Activated CD4-positive, alpha-beta T cell treated with anti-CD3 and anti-CD28 coated beads, Interleukin-2, amount 50 U/mL, for 24 hours (primary cell): ENCODE measurements at regions not wholly inside any gene's neighbourhood (a gene's known extent, or its start where the extent isn't known, plus 50 kb on each side); places are given as distances from the start of the nearest gene placed in this dataset.

ENCODE experiments used
- DNase-seq, 2 donors: peaks; one replicate each; pipeline ENCODE4 v3.0.0-alpha.2; 2020; ENCODE audit warnings: low read depth in 1 of 2, low spot score in 1 of 2

- DNase-seq = no peak
Observed at GRCh38 chr13:106302843-106303242, 232.6 kb downstream of the EFNB2 start.

- DNase-seq = no peak
Observed at GRCh38 chr13:106302011-106302410, 233.5 kb downstream of the EFNB2 start.

DNA sequence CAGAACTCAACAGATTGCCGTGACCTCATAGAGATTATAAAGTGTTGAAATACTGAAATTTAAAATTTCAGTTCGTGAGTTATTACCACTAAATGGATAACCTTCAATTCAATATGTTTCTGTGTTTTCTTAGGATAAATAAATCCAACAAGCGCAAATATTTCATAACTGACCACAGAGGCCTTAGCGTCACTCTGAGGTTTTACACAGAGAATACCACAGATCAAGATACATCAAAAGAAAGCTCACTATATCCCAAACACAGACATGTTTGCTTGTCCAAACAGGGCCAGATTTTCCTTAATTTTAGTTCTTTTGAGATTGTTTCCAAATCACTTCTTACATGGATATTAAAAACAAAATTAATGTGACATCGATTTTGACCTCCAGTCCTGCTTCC, 235.8 kb downstream of the EFNB2 start:
- DNase-seq = no peak

- DNase-seq = no peak
Observed at GRCh38 chr13:106297283-106297682, 238.2 kb downstream of the EFNB2 start.

GRCh38 chr13:106296723-106297122, 238.7 kb downstream of the EFNB2 start:
- no peak for DNase-seq

DNA sequence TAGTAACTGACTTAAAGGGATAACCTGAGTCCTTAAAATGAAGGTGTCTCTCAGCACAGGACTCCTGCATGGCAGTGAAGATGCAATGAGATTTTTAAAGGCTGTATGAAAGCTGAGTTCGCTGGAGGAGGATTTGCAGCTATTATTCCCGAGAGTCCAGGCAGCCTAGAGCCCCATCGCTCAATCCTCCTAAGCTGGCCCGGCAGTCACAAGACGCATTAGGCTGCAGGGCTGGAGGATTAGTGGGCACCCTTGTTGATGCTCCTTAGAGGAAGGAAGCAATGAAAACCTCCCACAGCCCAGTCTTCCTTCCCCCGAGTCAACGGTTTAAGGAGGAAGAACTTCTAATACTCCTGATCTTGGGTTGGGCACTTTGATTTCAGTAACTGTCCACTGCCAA, 239.5 kb downstream of the EFNB2 start:
- DNase-seq = no peak

- DNase-seq = no peak
Observed at GRCh38 chr13:106291006-106291405, 244.5 kb downstream of the EFNB2 start.

GRCh38 chr13:106287351-106287750, 248.1 kb downstream of the EFNB2 start:
- no peak for DNase-seq

- no peak for DNase-seq
Observed at GRCh38 chr13:106286811-106287210, 248.7 kb downstream of the EFNB2 start.

DNA sequence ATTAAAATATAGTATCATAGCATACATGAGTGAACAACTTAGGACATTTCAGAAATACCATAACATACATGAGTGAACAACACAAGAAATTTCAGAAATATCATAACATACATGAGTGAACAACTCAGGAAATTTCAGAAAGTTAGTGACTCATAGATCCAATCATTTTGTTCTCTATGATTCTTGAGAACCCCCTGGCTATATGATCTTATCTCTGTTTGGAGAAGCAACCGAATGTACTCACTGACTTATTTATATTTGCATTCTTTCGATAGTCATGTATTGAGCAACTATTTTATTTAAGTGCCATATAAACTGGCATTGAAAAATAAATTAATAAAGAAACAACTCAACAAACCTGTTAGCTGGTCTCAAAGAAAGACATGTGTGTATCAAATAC, 251.1 kb downstream of the EFNB2 start:
- DNase-seq = no peak

GRCh38 chr13:106281426-106281825, 254.0 kb downstream of the EFNB2 start:
- no peak for DNase-seq

- DNase-seq = no peak
Observed at GRCh38 chr13:106277484-106278154, 257.8 kb downstream of the EFNB2 start.

- DNase-seq = no peak
Observed at GRCh38 chr13:106276876-106277275, 258.6 kb downstream of the EFNB2 start.

DNA sequence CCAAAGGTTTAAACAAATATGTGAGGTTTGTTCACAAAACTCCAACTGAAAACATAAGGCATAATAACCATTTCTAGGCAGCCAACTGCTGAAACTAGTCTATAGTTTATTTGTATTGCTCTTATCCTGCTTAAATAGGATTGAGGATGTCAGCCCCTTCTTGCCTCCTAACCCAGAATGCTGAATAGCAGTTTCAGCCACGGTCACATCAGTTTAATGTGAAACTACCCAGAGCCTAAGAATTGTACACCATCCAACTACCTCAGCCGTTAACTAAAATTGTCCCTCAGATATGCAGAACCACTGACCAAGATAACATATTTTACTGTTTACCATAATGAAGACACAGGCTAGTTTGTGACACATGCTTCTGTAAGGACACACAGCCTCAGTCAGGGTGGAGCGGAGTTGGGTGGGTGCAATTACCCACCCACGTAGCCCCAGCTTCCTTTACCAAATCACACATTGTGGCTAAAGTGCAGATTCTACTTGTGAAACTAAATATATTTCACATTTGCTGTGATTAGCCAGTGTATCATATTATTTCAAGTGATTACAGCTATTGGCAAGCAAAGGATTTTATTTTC, 259.9 kb downstream of the EFNB2 start:
- no peak for DNase-seq

GRCh38 chr13:106274551-106275203, 260.8 kb downstream of the EFNB2 start:
- DNase-seq = no peak

DNA sequence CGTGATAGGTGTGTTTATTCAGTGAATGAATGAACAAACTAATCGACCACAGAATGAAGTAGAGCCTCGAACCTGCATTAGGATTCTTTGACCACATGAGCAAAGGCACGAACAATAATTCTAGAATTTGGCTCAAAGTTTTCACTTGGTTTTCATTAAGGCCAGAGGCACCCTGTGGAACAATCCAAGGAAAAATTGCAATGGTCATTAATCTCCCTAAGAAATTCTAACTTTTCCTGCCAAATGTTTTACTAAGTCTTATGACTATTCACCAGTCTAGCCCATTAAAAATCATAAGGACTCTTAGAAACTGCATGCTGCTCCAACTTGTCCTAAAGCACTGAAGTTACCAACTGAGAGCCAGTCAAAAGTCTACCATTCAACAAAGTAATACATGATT, 271.7 kb downstream of the EFNB2 start:
- no peak for DNase-seq

- DNase-seq = no peak
Observed at GRCh38 chr13:106262886-106263285, 272.6 kb downstream of the EFNB2 start.

GRCh38 chr13:106261450-106261849, 274.0 kb downstream of the EFNB2 start:
- DNase-seq = no peak

DNA sequence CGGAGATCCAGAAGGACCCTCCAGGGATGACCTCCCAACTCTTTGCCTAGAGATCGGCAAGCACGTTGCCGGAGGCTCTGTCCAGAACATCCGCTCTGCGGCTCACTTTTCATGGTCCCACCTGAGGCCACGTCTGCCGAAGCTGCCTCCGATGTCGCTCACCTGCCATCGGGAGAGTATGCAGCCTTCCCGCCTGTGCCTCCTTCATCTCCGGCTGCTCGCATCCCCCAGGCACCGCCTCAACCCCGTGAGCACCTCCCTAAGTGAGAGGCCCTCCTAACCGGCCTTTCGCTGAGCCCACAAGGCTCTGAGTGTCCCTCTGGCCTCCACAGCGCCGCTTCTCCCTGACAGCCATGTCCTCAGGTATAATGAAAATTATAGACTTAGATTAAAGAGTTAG, 275.1 kb downstream of the EFNB2 start:
- no peak for DNase-seq

- no peak for DNase-seq
Observed at GRCh38 chr13:106259928-106260327, 275.5 kb downstream of the EFNB2 start.

GRCh38 chr13:106246666-106247188, 288.7 kb downstream of the EFNB2 start:
- DNase-seq = no peak

- DNase-seq = no peak
Observed at GRCh38 chr13:106246242-106246641, 289.2 kb downstream of the EFNB2 start.
